Endothelial cell of umbilical vein (primary cell): ENCODE measurements at regions not wholly inside any gene's neighbourhood (a gene's known extent, or its start where the extent isn't known, plus 50 kb on each side); places are given as distances from the start of the nearest gene placed in this dataset.

Source experiments
- BruUV-seq: library from RNA; stranded (reverse); fragments of 400-500 nt; replicated peaks from 2 replicates; lab custom pipeline; 2021; lab: Mats Ljungman, UMichigan
- CTCF ChIA-PET: fragments of 300-600, 350-600 bp; sonication (Branson Sonifier 250); formaldehyde crosslinking; loops from one replicate; lab custom pipeline; 2021; ENCODE audit warnings: antibody characterized with exemption, inconsistent platforms; lab: Charles Lee
- POLR2A ChIA-PET: fragments of 300-600, 350-600 bp; sonication (Branson Sonifier 250); formaldehyde crosslinking; loops from one replicate; lab custom pipeline; 2021; ENCODE audit warnings: antibody characterized with exemption, inconsistent platforms; lab: Charles Lee
- DNase-seq: peaks from one replicate; pipeline ENCODE4 v3.0.0-alpha.2; 2011; ENCODE audit warnings: low read depth, low spot score
- FAIRE-seq: peaks from 2 replicates; lab custom pipeline; 2011; peaks lifted over from hg19 to GRCh38; lab: Jason Lieb, UNC
- H2AFZ ChIP-seq: 2 replicates; pipeline ENCODE4 v1.6.0; 2012; ENCODE audit warnings: low read depth, low read length, control low read depth, inconsistent platforms
- H3K27ac ChIP-seq: 2 replicates; pipeline ENCODE4 v1.5.1; 2011; ENCODE audit warnings: low read depth, mild to moderate bottlenecking, control low read depth, low read length, moderate library complexity; ENCODE audit not compliant: insufficient read depth
- H3K27me3 ChIP-seq, 2 experiments: 2 replicates each; pipeline versions ENCODE4 v1.6.0 to v1.6.1; 2011; ENCODE audit warnings: low read length in 2 of 2, mixed read lengths in 1 of 2; ENCODE audit not compliant: control insufficient read depth in 2 of 2, insufficient read depth in 2 of 2
- H3K36me3 ChIP-seq, 2 experiments: 2 replicates in 1 of 2; 3 replicates in 1 of 2; pipeline ENCODE4 v1.5.1; 2011; ENCODE audit warnings: low read length in 2 of 2, mild to moderate bottlenecking in 1 of 2, moderate library complexity in 1 of 2; ENCODE audit not compliant: control insufficient read depth in 2 of 2, insufficient read depth in 2 of 2; ENCODE audit errors: extremely low read depth in 1 of 2
- H3K4me1 ChIP-seq: 3 replicates; pipeline ENCODE4 v1.5.1; 2011; ENCODE audit warnings: mild to moderate bottlenecking, low read length; ENCODE audit not compliant: control insufficient read depth, insufficient read depth; ENCODE audit errors: extremely low read depth
- H3K4me2 ChIP-seq: 2 replicates; pipeline ENCODE4 v1.6.1; 2011; ENCODE audit warnings: low read length, control low read depth, mixed read lengths; ENCODE audit not compliant: insufficient read depth
- H3K4me3 ChIP-seq, 3 experiments: fragments of 200-600 bp in 1 of 3; sonication (generic), shearing (Covaris generic) in 1 of 3; replicated peaks in 1 of 3; 2 replicates each; pipeline ENCODE4 v1.5.1; 2011 to 2016; ENCODE audit warnings: control low read depth in 3 of 3, low read length in 3 of 3, mild to moderate bottlenecking in 2 of 3, inconsistent platforms in 1 of 3, low read depth in 1 of 3, moderate library complexity in 1 of 3; ENCODE audit not compliant: insufficient read depth in 1 of 3
- H3K79me2 ChIP-seq: 2 replicates; pipeline ENCODE4 v1.6.0; 2012; ENCODE audit warnings: low read length, inconsistent platforms; ENCODE audit not compliant: control insufficient read depth, insufficient read depth
- H3K9ac ChIP-seq: replicated peaks from 2 replicates; pipeline ENCODE3; 2011; ENCODE audit warnings: low read length, control low read depth; ENCODE audit not compliant: insufficient read depth; ENCODE audit errors: extremely low read depth
- H3K9me1 ChIP-seq: replicated peaks from 3 replicates; pipeline ENCODE4 v1.6.0; 2011; ENCODE audit warnings: mild to moderate bottlenecking, low read length; ENCODE audit not compliant: control insufficient read depth, insufficient read depth; ENCODE audit errors: extremely low read depth
- H3K9me3 ChIP-seq: replicated peaks from 2 replicates; pipeline ENCODE4 v1.5.1; 2012; ENCODE audit warnings: low read length, inconsistent platforms; ENCODE audit not compliant: control insufficient read depth, insufficient read depth
- H4K20me1 ChIP-seq: replicated peaks from 2 replicates; pipeline ENCODE3; 2011; ENCODE audit warnings: mild to moderate bottlenecking, low read length; ENCODE audit not compliant: control insufficient read depth, insufficient read depth; ENCODE audit errors: extremely low read depth
- FOS ChIP-seq: IDR thresholded peaks from 2 replicates; pipeline ENCODE4 v1.6.1; 2011; ENCODE audit warnings: mild to moderate bottlenecking, low read length, moderate library complexity, borderline replicate concordance; ENCODE audit not compliant: insufficient read depth
- GATA2 ChIP-seq: IDR thresholded peaks from 2 replicates; pipeline ENCODE4 v1.7.0; 2011; ENCODE audit warnings: low read depth, mild to moderate bottlenecking, moderate library complexity, mixed read lengths, low read length; ENCODE audit not compliant: insufficient read length, insufficient read depth
- JUN ChIP-seq: IDR thresholded peaks from 2 replicates; pipeline ENCODE4 v1.6.1; 2011; ENCODE audit warnings: borderline replicate concordance, low read depth; ENCODE audit not compliant: insufficient read length, insufficient read depth
- MYC ChIP-seq: IDR thresholded peaks from one replicate; pipeline ENCODE4 v1.6.1; 2011; ENCODE audit warnings: mild to moderate bottlenecking, low read depth, low read length
- dilution Hi-C: fragments of 300-500 bp; cut with MboI; formaldehyde crosslinking; loops from one replicate; pipeline ENCODE4 v1.15.0; 2019; ENCODE audit warnings: low sequenced_read_pairs; ENCODE audit not compliant: extremely low pct_ligation_motif_present
- intact Hi-C: fragments of 100-400 bp; cut with micrococcal nuclease; formaldehyde crosslinking; loops from one replicate; pipeline ENCODE4 v1.10.0; 2022

- dilution Hi-C loops (no loop called here), intact Hi-C loops (no loop called here)
- Histone ChIP-seq H3K9me1 (no peaks in the 10 kb centered on the region), H3K79me2 (no peaks in the 10 kb centered on the region), H3K4me1 (peaks cover 16% of the 10 kb centered on the region), H2AFZ (peak overlapping the region; percentile 59), H3K36me3 (no peaks in the 10 kb centered on the region), H3K4me2 (no peak overlapping the region), H4K20me1 (no peaks in the 10 kb centered on the region), H3K9me3 (no peaks in the 10 kb centered on the region), H3K9ac (no peak overlapping the region), H3K27ac (peak overlapping the region; percentile 40), H3K4me3 (no peak overlapping the region), H3K27me3 (no peaks in the 10 kb centered on the region)
- ChIA-PET POLR2A (no interaction called here), CTCF (interaction anchor here (1.5 to 1.6 kb wide), 2 partner anchors 7 to 11 kb away, joined by 3 to 7 read pairs; no protein-coding TSS in a partner anchor)
- no TSS peak for BruUV-seq
- peak; percentile 74 for DNase-seq
- peak; percentile 35 for FAIRE-seq
- TF ChIP-seq JUN (peak; percentile 71), MYC (no peak), FOS (peak; percentile 84)
These were observed 391.1 kb downstream of the LRIG3 start for GRCh38 chr12:58529114-58529665.

- intact Hi-C loops (no loop called here), dilution Hi-C loops (no loop called here)
- Histone ChIP-seq H2AFZ (no peak overlapping the region), H3K9me1 (no peaks in the 10 kb centered on the region), H3K4me1 (peaks cover 16% of the 10 kb centered on the region), H3K4me2 (no peak overlapping the region), H3K79me2 (no peaks in the 10 kb centered on the region), H3K4me3 (no peak overlapping the region), H4K20me1 (no peaks in the 10 kb centered on the region), H3K27me3 (no peaks in the 10 kb centered on the region), H3K9me3 (no peaks in the 10 kb centered on the region), H3K36me3 (no peaks in the 10 kb centered on the region), H3K27ac (no peak overlapping the region), H3K9ac (no peak overlapping the region)
- POLR2A ChIA-PET, result no interaction called here
- no peak for FAIRE-seq
- CTCF ChIA-PET, result interaction anchor here (1.6 kb wide), 1 partner anchor 8 kb away, joined by 3 read pairs; no protein-coding TSS in a partner anchor
- no peak for TF ChIP-seq GATA2
- DNase-seq, result no peak
- BruUV-seq, result no TSS peak
These were observed 390.2 kb downstream of the LRIG3 start for GRCh38 chr12:58529897-58530741.
